Naive thymus-derived CD4-positive, alpha-beta T cell (primary cell): ENCODE measurements at regions not wholly inside any gene's neighbourhood (a gene's known extent, or its start where the extent isn't known, plus 50 kb on each side); places are given as distances from the start of the nearest gene placed in this dataset.
"Not testable (repeated sequence)": the region's sequence is repeated elsewhere in the genome, so short reads cannot be mapped to it uniquely, and the experiment has no call there.

Source experiments
- ATAC-seq: fragments of 150-1000 bp; cut with Tn5 transposase; 2 replicates; pipeline ENCODE4 v1.10.0; 2021; ENCODE audit warnings: mild to moderate bottlenecking, moderate library complexity
- CTCF ChIA-PET: fragments of 350-600 bp; sonication (Branson Sonifier 250); formaldehyde crosslinking; loops from one replicate; lab custom pipeline; 2021; ENCODE audit warnings: antibody characterized with exemption; lab: Charles Lee
- POLR2A ChIA-PET: fragments of 350-600 bp; sonication (Branson Sonifier 250); formaldehyde crosslinking; loops from one replicate; lab custom pipeline; 2021; ENCODE audit warnings: antibody characterized with exemption, inconsistent platforms; lab: Charles Lee
- DNase-seq, 9 donors: peaks; one replicate each; pipeline versions ENCODE4 v3.0.0 to v3.0.0-alpha.2; 2020 to 2022; ENCODE audit warnings: mixed read lengths in 1 of 9
- H3K27ac ChIP-seq: one replicate; pipeline ENCODE4 v1.7.0; 2013; ENCODE audit warnings: mild to moderate bottlenecking, low read depth, low read length, moderate library complexity
- H3K27me3 ChIP-seq, 2 donors: one replicate each; pipeline ENCODE4 v1.7.0; 2013; ENCODE audit warnings: low read length in 2 of 2, mild to moderate bottlenecking in 2 of 2, moderate library complexity in 2 of 2; ENCODE audit not compliant: control insufficient read depth in 2 of 2, insufficient read depth in 2 of 2
- H3K36me3 ChIP-seq, 3 experiments: 1 replicate in 2 of 3; 2 replicates in 1 of 3; pipeline ENCODE4 v1.7.0; 2013; ENCODE audit warnings: low read length in 3 of 3, mild to moderate bottlenecking in 3 of 3, moderate library complexity in 1 of 3; ENCODE audit not compliant: insufficient read depth in 3 of 3, control insufficient read depth in 2 of 3
- H3K4me1 ChIP-seq, 2 donors: one replicate each; pipeline ENCODE4 v1.7.0; 2013; ENCODE audit warnings: low read length in 2 of 2, mild to moderate bottlenecking in 2 of 2, moderate library complexity in 1 of 2; ENCODE audit not compliant: control insufficient read depth in 2 of 2, insufficient read depth in 2 of 2
- H3K4me3 ChIP-seq: 2 replicates; pipeline ENCODE4 v1.7.0; 2013; ENCODE audit warnings: mild to moderate bottlenecking, low read length
- H3K9me3 ChIP-seq, 3 experiments: 1 replicate in 2 of 3; 2 replicates in 1 of 3; pipeline ENCODE4 v1.7.0; 2013; ENCODE audit warnings: low read length in 3 of 3; ENCODE audit not compliant: control insufficient read depth in 2 of 3
- H3K27ac Mint-ChIP-seq, 9 donors: one replicate each; pipeline ENCODE4 v1.8.0; 2020 to 2022; ENCODE audit warnings: mixed read lengths in 9 of 9, mild to moderate bottlenecking in 8 of 9, moderate library complexity in 5 of 9, inconsistent platforms in 2 of 9
- H3K27me3 Mint-ChIP-seq, 5 donors: one replicate each; pipeline ENCODE4 v1.8.0; 2021 to 2022; ENCODE audit warnings: mixed read lengths in 5 of 5, mild to moderate bottlenecking in 1 of 5
- H3K36me3 Mint-ChIP-seq, 5 donors: one replicate each; pipeline ENCODE4 v1.8.0; 2020 to 2022; ENCODE audit warnings: mixed read lengths in 5 of 5, mild to moderate bottlenecking in 3 of 5, inconsistent platforms in 1 of 5
- H3K4me1 Mint-ChIP-seq, 7 donors: one replicate each; pipeline ENCODE4 v1.8.0; 2020 to 2022; ENCODE audit warnings: mixed read lengths in 7 of 7, mild to moderate bottlenecking in 3 of 7, inconsistent platforms in 1 of 7
- H3K4me3 Mint-ChIP-seq, 10 donors: one replicate each; pipeline ENCODE4 v1.8.0; 2020 to 2022; ENCODE audit warnings: mild to moderate bottlenecking in 10 of 10, mixed read lengths in 10 of 10, moderate library complexity in 6 of 10, inconsistent platforms in 2 of 10
- H3K9me3 Mint-ChIP-seq, 11 donors: one replicate each; pipeline ENCODE4 v1.8.0; 2020 to 2022; ENCODE audit warnings: mixed read lengths in 11 of 11, mild to moderate bottlenecking in 4 of 11, inconsistent platforms in 1 of 11, moderate library complexity in 1 of 11
- intact Hi-C, 2 donors: fragments of 100-400 bp; cut with micrococcal nuclease; formaldehyde crosslinking; loops; one replicate each; pipeline ENCODE4 v1.15.1; 2023

- DNase-seq, result no peak
- H3K4me3 ChIP-seq, result no peak overlapping the region
- H3K4me3 Mint-ChIP-seq, result no peak overlapping the region
- CTCF ChIA-PET, result no interaction called here
- H3K27me3 ChIP-seq, result no peaks in the 10 kb centered on the region
- H3K9me3 ChIP-seq, result peaks cover 0 to 6% (median 0%) of the 10 kb centered on the region in 3 experiments
- H3K4me1 Mint-ChIP-seq, result no peaks in the 10 kb centered on the region
- no peak for ATAC-seq
- H3K27ac ChIP-seq, result no peak overlapping the region
- POLR2A ChIA-PET, result no interaction called here
- peaks cover 3 to 53% (median 22%) of the 10 kb centered on the region in 11 donors for H3K9me3 Mint-ChIP-seq
- peaks cover 0 to 20% (median 9%) of the 10 kb centered on the region in 5 donors for H3K27me3 Mint-ChIP-seq
- no peaks in the 10 kb centered on the region for H3K4me1 ChIP-seq
- H3K36me3 ChIP-seq, result no peaks in the 10 kb centered on the region
- H3K36me3 Mint-ChIP-seq, result peaks cover 0 to 5% (median 0%) of the 10 kb centered on the region in 5 donors
- intact Hi-C loops, result no loop called here
- no peak overlapping the region for H3K27ac Mint-ChIP-seq
These were observed 230.8 kb downstream of the ADAMTS15 start for GRCh38 chr11:130679247-130679646.

- H3K27ac Mint-ChIP-seq, H3K4me1 Mint-ChIP-seq, POLR2A ChIA-PET, H3K27ac ChIP-seq, CTCF ChIA-PET, H3K27me3 ChIP-seq, H3K4me3 Mint-ChIP-seq, H3K36me3 Mint-ChIP-seq, H3K4me3 ChIP-seq, H3K9me3 ChIP-seq, ATAC-seq, intact Hi-C loops, H3K4me1 ChIP-seq, DNase-seq, H3K36me3 ChIP-seq: not testable (repeated sequence)
- H3K9me3 Mint-ChIP-seq, result peaks cover 3 to 50% (median 22%) of the 10 kb centered on the region in 11 donors
- H3K27me3 Mint-ChIP-seq, result peaks cover 3 to 14% (median 11%) of the 10 kb centered on the region in 5 donors
These were observed 233.8 kb downstream of the SNX19 start for GRCh38 chr11:130682471-130682870.

- Mint-ChIP-seq H3K27me3 (peaks cover 7 to 17% (median 13%) of the 10 kb centered on the region in 5 donors), H3K4me1 (no peaks in the 10 kb centered on the region), H3K9me3 (peaks cover 0 to 5% (median 0%) of the 10 kb centered on the region in 11 donors), H3K36me3 (no peaks in the 10 kb centered on the region), H3K4me3 (no peak overlapping the region), H3K27ac (no peak overlapping the region)
- H3K27ac ChIP-seq, result no peak overlapping the region
- no peaks in the 10 kb centered on the region for H3K4me1 ChIP-seq
- ATAC-seq (no peak), DNase-seq (no peak)
- POLR2A ChIA-PET, result no interaction called here
- H3K27me3 ChIP-seq, result no peaks in the 10 kb centered on the region
- no peak overlapping the region for H3K4me3 ChIP-seq
- intact Hi-C loops, result no loop called here
- CTCF ChIA-PET, result no interaction called here
- H3K9me3 ChIP-seq, result no peaks in the 10 kb centered on the region
- no peaks in the 10 kb centered on the region for H3K36me3 ChIP-seq
These were observed 226.9 kb downstream of the SNX19 start for GRCh38 chr11:130689222-130689908.

GRCh38 chr11:130691581-130691980 is 224.7 kb downstream of the SNX19 start:
- no peak overlapping the region for H3K4me3 ChIP-seq
- H3K27ac Mint-ChIP-seq, result no peak overlapping the region
- DNase-seq (no peak), ATAC-seq (no peak)
- H3K27ac ChIP-seq, result no peak overlapping the region
- no peaks in the 10 kb centered on the region for H3K9me3 ChIP-seq
- H3K9me3 Mint-ChIP-seq, result peaks cover 0 to 1% (median 0%) of the 10 kb centered on the region in 11 donors
- no peaks in the 10 kb centered on the region for H3K4me1 Mint-ChIP-seq
- peaks cover 4 to 15% (median 8%) of the 10 kb centered on the region in 5 donors for H3K27me3 Mint-ChIP-seq
- ChIA-PET POLR2A (no interaction called here), CTCF (no interaction called here)
- intact Hi-C loops, result no loop called here
- no peaks in the 10 kb centered on the region for H3K4me1 ChIP-seq
- no peaks in the 10 kb centered on the region for H3K36me3 Mint-ChIP-seq
- no peaks in the 10 kb centered on the region for H3K27me3 ChIP-seq
- no peak overlapping the region for H3K4me3 Mint-ChIP-seq
- H3K36me3 ChIP-seq, result no peaks in the 10 kb centered on the region

- Mint-ChIP-seq H3K36me3 (no peaks in the 10 kb centered on the region), H3K4me1 (no peaks in the 10 kb centered on the region), H3K27ac (no peak overlapping the region), H3K27me3 (peaks cover 4 to 15% (median 6%) of the 10 kb centered on the region in 5 donors), H3K9me3 (peaks cover 0 to 1% (median 0%) of the 10 kb centered on the region in 11 donors), H3K4me3 (no peak overlapping the region)
- POLR2A ChIA-PET, result no interaction called here
- H3K4me1 ChIP-seq, result no peaks in the 10 kb centered on the region
- CTCF ChIA-PET, result no interaction called here
- H3K27me3 ChIP-seq, result no peaks in the 10 kb centered on the region
- DNase-seq (no peak), ATAC-seq (no peak)
- no peak overlapping the region for H3K27ac ChIP-seq
- H3K36me3 ChIP-seq, result no peaks in the 10 kb centered on the region
- no peak overlapping the region for H3K4me3 ChIP-seq
- intact Hi-C loops, result no loop called here
- H3K9me3 ChIP-seq, result no peaks in the 10 kb centered on the region
These were observed 224.1 kb downstream of the SNX19 start for GRCh38 chr11:130692220-130692619.

GRCh38 chr11:130693543-130693942 is 222.7 kb downstream of the SNX19 start:
- intact Hi-C loops, result no loop called here

GRCh38 chr11:130694488-130695045 is 221.7 kb downstream of the SNX19 start:
- Mint-ChIP-seq H3K36me3 (no peaks in the 10 kb centered on the region), H3K27me3 (peaks cover 0 to 12% (median 5%) of the 10 kb centered on the region in 5 donors), H3K4me3 (no peak overlapping the region), H3K4me1 (no peaks in the 10 kb centered on the region), H3K9me3 (peaks cover 0 to 3% (median 0%) of the 10 kb centered on the region in 11 donors), H3K27ac (no peak overlapping the region)
- no peaks in the 10 kb centered on the region for H3K9me3 ChIP-seq
- no peaks in the 10 kb centered on the region for H3K36me3 ChIP-seq
- CTCF ChIA-PET, result no interaction called here
- no peak overlapping the region for H3K27ac ChIP-seq
- no peaks in the 10 kb centered on the region for H3K27me3 ChIP-seq
- no peak for DNase-seq
- no peak overlapping the region for H3K4me3 ChIP-seq
- POLR2A ChIA-PET, result no interaction called here
- no peaks in the 10 kb centered on the region for H3K4me1 ChIP-seq
- no peak for ATAC-seq
- intact Hi-C loops, result no loop called here

More at GRCh38 chr11:130693543-130693942, 222.7 kb downstream of the SNX19 start:
- ATAC-seq (no peak), DNase-seq (no peak)
- Mint-ChIP-seq H3K27ac (no peak overlapping the region), H3K4me1 (no peaks in the 10 kb centered on the region), H3K9me3 (peaks cover 0 to 2% (median 0%) of the 10 kb centered on the region in 11 donors), H3K36me3 (no peaks in the 10 kb centered on the region), H3K4me3 (no peak overlapping the region), H3K27me3 (peaks cover 3 to 15% (median 5%) of the 10 kb centered on the region in 5 donors)
- ChIA-PET CTCF (no interaction called here), POLR2A (no interaction called here)
- no peaks in the 10 kb centered on the region for H3K36me3 ChIP-seq
- no peak overlapping the region for H3K4me3 ChIP-seq
- H3K4me1 ChIP-seq, result no peaks in the 10 kb centered on the region
- no peaks in the 10 kb centered on the region for H3K9me3 ChIP-seq
- H3K27ac ChIP-seq, result no peak overlapping the region
- H3K27me3 ChIP-seq, result no peaks in the 10 kb centered on the region
